ENCODE measurements at regions not wholly inside any gene's neighbourhood (a gene's known extent, or its start where the extent isn't known, plus 50 kb on each side); places are given as distances from the start of the nearest gene placed in this dataset.

DNA sequence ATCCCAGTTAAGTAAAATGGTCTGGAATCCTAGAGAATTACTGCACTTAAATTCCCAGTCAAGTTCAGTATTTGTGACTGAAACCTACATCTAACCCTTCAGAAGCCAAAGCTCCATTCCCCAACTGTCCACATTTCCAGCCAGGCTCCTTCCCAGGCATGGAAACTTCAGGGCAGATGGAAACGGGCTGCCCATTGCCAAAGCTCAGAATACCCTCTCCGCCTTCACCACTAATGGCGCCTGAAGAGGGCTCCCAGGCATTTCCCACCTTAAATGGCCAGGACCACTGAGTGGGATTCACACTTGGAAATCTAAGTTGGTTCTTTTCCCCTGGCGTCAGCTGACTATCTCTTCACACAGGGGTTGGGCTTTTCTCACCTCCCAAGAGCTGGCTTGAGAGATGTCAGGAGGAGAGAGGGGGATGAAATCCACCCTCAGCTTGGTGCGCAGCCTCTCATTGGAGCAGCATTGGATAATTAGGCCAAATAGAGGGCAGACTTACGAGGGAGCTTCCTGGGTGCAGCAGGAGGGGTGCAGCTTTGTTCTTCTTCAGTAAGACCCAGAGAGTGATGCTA is 82.9 kb downstream of the ANKRD60 start:
- 77 to 89% (median 82%) methylated on average over 6 of the region's 6 CpGs for WGBS, 5 donors
- no peaks in the 10 kb centered on the region for H3K4me1 ChIP-seq
- DNase-seq: no peak
- TF ChIP-seq POLR2A (IDR thresholded peaks at IDR 0.05) (no peak), POLR2AphosphoS5 (IDR thresholded peaks at IDR 0.05) (no peak), CTCF (IDR thresholded peaks at IDR 0.05 in 8 of 11, conservative IDR thresholded peaks at IDR 0.05 in 3 of 11) (no peak)
- H3K27me3 ChIP-seq (replicated peaks in 1 of 7): peaks cover 0 to 38% (median 3%) of the 10 kb centered on the region in 7 donors
- H3K36me3 ChIP-seq: no peaks in the 10 kb centered on the region
- H3K9me3 ChIP-seq: peaks cover 0 to 10% (median 0%) of the 10 kb centered on the region in 8 donors
- intact Hi-C loops (cut with DNase I; ENCODE audit: low total_unique reads): no loop called here
- H3K27ac ChIP-seq: no peak overlapping the region
- H3K4me3 ChIP-seq: no peak overlapping the region

- DNase-seq: no peak
- Histone ChIP-seq H3K27me3 (replicated peaks in 1 of 7) (peaks cover 0 to 31% (median 6%) of the 10 kb centered on the region in 7 donors), H3K36me3 (no peaks in the 10 kb centered on the region), H3K9me3 (peaks cover 0 to 10% (median 0%) of the 10 kb centered on the region in 8 donors), H3K4me1 (no peaks in the 10 kb centered on the region), H3K27ac (no peak overlapping the region), H3K4me3 (no peak overlapping the region)
- intact Hi-C loops (cut with DNase I; ENCODE audit: low total_unique reads): no loop called here
- 86 to 92% (median 91%) methylated on average over 9 of the region's 9 CpGs for WGBS, 5 donors
- TF ChIP-seq POLR2AphosphoS5 (IDR thresholded peaks at IDR 0.05) (no peak), POLR2A (IDR thresholded peaks at IDR 0.05) (no peak), CTCF (IDR thresholded peaks at IDR 0.05 in 8 of 11, conservative IDR thresholded peaks at IDR 0.05 in 3 of 11) (no peak)
Observed at GRCh38 chr20:58144096-58144495, 84.4 kb downstream of the ANKRD60 start.

DNA sequence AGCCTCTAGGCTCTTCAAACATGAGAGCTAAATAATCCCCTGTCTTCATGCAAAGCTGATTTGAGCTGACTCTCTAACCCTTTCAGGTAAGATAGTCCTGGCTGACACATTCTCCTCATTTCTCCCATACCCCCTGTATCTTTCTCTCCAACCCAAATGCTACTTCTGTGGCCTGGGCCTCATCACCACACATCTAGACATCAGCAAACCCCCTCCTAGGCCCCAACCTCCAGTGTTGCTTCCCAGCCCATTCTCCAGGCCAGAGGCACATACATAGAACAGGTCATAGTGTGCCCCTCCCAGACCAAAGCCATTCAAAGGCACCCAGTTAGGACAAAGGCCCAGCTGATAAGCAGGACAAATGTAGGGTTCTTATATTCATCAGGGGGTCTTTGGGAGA is 84.9 kb downstream of the ANKRD60 start:
- intact Hi-C loops (cut with DNase I; ENCODE audit: low total_unique reads): no loop called here
- Histone ChIP-seq H3K9me3 (peaks cover 0 to 10% (median 0%) of the 10 kb centered on the region in 8 donors), H3K4me3 (no peak overlapping the region), H3K36me3 (no peaks in the 10 kb centered on the region), H3K27me3 (replicated peaks in 1 of 7) (peaks cover 0 to 31% (median 4%) of the 10 kb centered on the region in 7 donors), H3K27ac (no peak overlapping the region), H3K4me1 (no peaks in the 10 kb centered on the region)
- TF ChIP-seq POLR2AphosphoS5 (IDR thresholded peaks at IDR 0.05) (no peak), CTCF (IDR thresholded peaks at IDR 0.05 in 8 of 11, conservative IDR thresholded peaks at IDR 0.05 in 3 of 11) (no peak), POLR2A (IDR thresholded peaks at IDR 0.05) (no peak)
- no peak for DNase-seq

GRCh38 chr20:58142843-58143185 is 85.6 kb downstream of the ANKRD60 start:
- TF ChIP-seq POLR2AphosphoS5 (IDR thresholded peaks at IDR 0.05) (no peak), CTCF (IDR thresholded peaks at IDR 0.05 in 8 of 11, conservative IDR thresholded peaks at IDR 0.05 in 3 of 11) (no peak), POLR2A (IDR thresholded peaks at IDR 0.05) (no peak)
- Histone ChIP-seq H3K36me3 (no peaks in the 10 kb centered on the region), H3K4me3 (no peak overlapping the region), H3K27me3 (replicated peaks in 1 of 7) (peaks cover 0 to 31% (median 4%) of the 10 kb centered on the region in 7 donors), H3K4me1 (no peaks in the 10 kb centered on the region), H3K27ac (no peak overlapping the region), H3K9me3 (peaks cover 0 to 9% (median 0%) of the 10 kb centered on the region in 8 donors)
- 93 to 100% (median 97%) methylated on average over 1 to 10 of the region's 10 CpGs for WGBS, 5 donors
- intact Hi-C loops (cut with DNase I; ENCODE audit: low total_unique reads): no loop called here
- DNase-seq: no peak
